GM12872 (cell line): ENCODE measurements at regions not wholly inside any gene's neighbourhood (a gene's known extent, or its start where the extent isn't known, plus 50 kb on each side); places are given as distances from the start of the nearest gene placed in this dataset.

Source experiments
- CTCF ChIP-seq: IDR thresholded peaks from 3 replicates; pipeline ENCODE4 v1.5.1; 2011; ENCODE audit warnings: low read depth, mild to moderate bottlenecking, low read length, moderate library complexity; ENCODE audit not compliant: insufficient read depth

- no peak for TF ChIP-seq CTCF
These were observed 226.5 kb upstream of the TUT7 start for GRCh38 chr9:86580688-86581087.

GRCh38 chr9:86578722-86579121 is 224.5 kb upstream of the TUT7 start:
- no peak for TF ChIP-seq CTCF

GRCh38 chr9:86577420-86578333 is 223.5 kb upstream of the TUT7 start:
- no peak for TF ChIP-seq CTCF

GRCh38 chr9:86575825-86576525 is 221.8 kb upstream of the TUT7 start:
- no peak for TF ChIP-seq CTCF

- no peak for TF ChIP-seq CTCF
These were observed 220.9 kb upstream of the TUT7 start for GRCh38 chr9:86575137-86575536.

GRCh38 chr9:86573886-86574285 is 219.7 kb upstream of the TUT7 start:
- no peak for TF ChIP-seq CTCF

GRCh38 chr9:86572904-86573303 is 218.7 kb upstream of the TUT7 start:
- TF ChIP-seq CTCF, result no peak
